Activated CD4-positive, alpha-beta T cell treated with anti-CD3 and anti-CD28 coated beads for 36 hours (primary cell): ENCODE measurements at regions not wholly inside any gene's neighbourhood (a gene's known extent, or its start where the extent isn't known, plus 50 kb on each side); places are given as distances from the start of the nearest gene placed in this dataset.
"Not testable (repeated sequence)": the region's sequence is repeated elsewhere in the genome, so short reads cannot be mapped to it uniquely, and the experiment has no call there.

Experiments used
- ATAC-seq: fragments of 200-7000 bp; cut with Tn5 transposase; one replicate; pipeline ENCODE4 v1.10.0; 2021; ENCODE audit warnings: mild to moderate bottlenecking, moderate library complexity
- CTCF ChIA-PET: fragments of 350-600 bp; sonication (Branson Sonifier 250); formaldehyde crosslinking; loops from one replicate; lab custom pipeline; 2021; ENCODE audit warnings: antibody characterized with exemption; lab: Charles Lee
- POLR2A ChIA-PET: fragments of 350-600 bp; sonication (Branson Sonifier 250); formaldehyde crosslinking; loops from one replicate; lab custom pipeline; 2021; ENCODE audit warnings: antibody characterized with exemption, inconsistent platforms; lab: Charles Lee
- DNase-seq: peaks from one replicate; pipeline ENCODE4 v3.0.0-alpha.2; 2020
- H3K27ac Mint-ChIP-seq: one replicate; pipeline ENCODE4 v1.8.0; 2021; ENCODE audit warnings: mixed read lengths
- H3K27me3 Mint-ChIP-seq: one replicate; pipeline ENCODE4 v1.8.0; 2021; ENCODE audit warnings: mixed read lengths
- H3K36me3 Mint-ChIP-seq: one replicate; pipeline ENCODE4 v1.8.0; 2021; ENCODE audit warnings: low read depth, mixed read lengths
- H3K4me1 Mint-ChIP-seq: one replicate; pipeline ENCODE4 v1.8.0; 2021; ENCODE audit warnings: mixed read lengths
- H3K4me3 Mint-ChIP-seq: one replicate; pipeline ENCODE4 v1.8.0; 2021; ENCODE audit warnings: mild to moderate bottlenecking, moderate library complexity, mixed read lengths
- H3K9me3 Mint-ChIP-seq: one replicate; pipeline ENCODE4 v1.8.0; 2021; ENCODE audit warnings: low read depth, mixed read lengths
- intact Hi-C, 2 experiments: fragments of 100-400 bp; cut with DNase I in 1 of 2; cut with micrococcal nuclease in 1 of 2; formaldehyde crosslinking; loops; one replicate each; pipeline versions ENCODE4 v1.14.2 to v1.15.1; 2022 to 2024; cut with DNase I, micrococcal nuclease

- ATAC-seq = no peak
- H3K4me1 Mint-ChIP-seq = no peaks in the 10 kb centered on the region
- intact Hi-C loops = no loop called here
- no peaks in the 10 kb centered on the region for H3K36me3 Mint-ChIP-seq
- POLR2A ChIA-PET = no interaction called here
- no peak overlapping the region for H3K27ac Mint-ChIP-seq
- H3K4me3 Mint-ChIP-seq = no peak overlapping the region
- CTCF ChIA-PET = interaction anchor here (0.8 kb wide), 1 partner anchor 30 kb away, joined by 4 read pairs; no protein-coding TSS in a partner anchor
- H3K9me3 Mint-ChIP-seq = no peaks in the 10 kb centered on the region
- DNase-seq = no peak
- H3K27me3 Mint-ChIP-seq = peaks cover 17% of the 10 kb centered on the region
Observed at GRCh38 chr15:68493629-68494028, 61.7 kb upstream of the ITGA11 start.

- H3K9me3 Mint-ChIP-seq = no peaks in the 10 kb centered on the region
- ATAC-seq (no peak), DNase-seq (no peak)
- no peak overlapping the region for H3K27ac Mint-ChIP-seq
- ChIA-PET POLR2A (no interaction called here), CTCF (no interaction called here)
- intact Hi-C loops = no loop called here
- no peaks in the 10 kb centered on the region for H3K4me1 Mint-ChIP-seq
- H3K4me3 Mint-ChIP-seq = no peak overlapping the region
- H3K27me3 Mint-ChIP-seq = peaks cover 17% of the 10 kb centered on the region
- no peaks in the 10 kb centered on the region for H3K36me3 Mint-ChIP-seq
Observed at GRCh38 chr15:68494573-68495110, 62.7 kb upstream of the ITGA11 start.

GRCh38 chr15:68495221-68495950 lies 63.4 kb upstream of the ITGA11 start:
- ChIA-PET CTCF (interaction anchor here (0.6 to 1.1 kb wide), 4 partner anchors 12 to 275 kb away, joined by 3 to 4 read pairs (median 3); no protein-coding TSS in a partner anchor), POLR2A (no interaction called here)
- peaks cover 16% of the 10 kb centered on the region for H3K27me3 Mint-ChIP-seq

GRCh38 chr15:68495981-68496705 lies 64.2 kb upstream of the ITGA11 start:
- H3K27me3 Mint-ChIP-seq = peaks cover 11% of the 10 kb centered on the region
- H3K27ac Mint-ChIP-seq = no peak overlapping the region
- H3K4me1 Mint-ChIP-seq = no peaks in the 10 kb centered on the region
- ChIA-PET CTCF (interaction anchor here (0.6 to 1.1 kb wide), 5 partner anchors 13 to 274 kb away, joined by 3 to 4 read pairs (median 3); no protein-coding TSS in a partner anchor), POLR2A (no interaction called here)
- H3K36me3 Mint-ChIP-seq = no peaks in the 10 kb centered on the region
- H3K4me3 Mint-ChIP-seq = no peak overlapping the region
- H3K9me3 Mint-ChIP-seq = no peaks in the 10 kb centered on the region
- no peak for ATAC-seq
- intact Hi-C loops = no loop called here
- DNase-seq = no peak

More at GRCh38 chr15:68495221-68495950, 63.4 kb upstream of the ITGA11 start:
- Mint-ChIP-seq H3K4me3 (no peak overlapping the region), H3K9me3 (no peaks in the 10 kb centered on the region), H3K36me3 (no peaks in the 10 kb centered on the region), H3K27ac (no peak overlapping the region), H3K4me1 (no peaks in the 10 kb centered on the region)
- DNase-seq (no peak), ATAC-seq (no peak)
- intact Hi-C loops = no loop called here

- H3K4me1 Mint-ChIP-seq, intact Hi-C loops, H3K9me3 Mint-ChIP-seq, H3K4me3 Mint-ChIP-seq, POLR2A ChIA-PET, H3K27me3 Mint-ChIP-seq, DNase-seq, H3K27ac Mint-ChIP-seq, ATAC-seq, H3K36me3 Mint-ChIP-seq: not testable (repeated sequence)
- CTCF ChIA-PET = interaction anchor here (0.6 to 0.8 kb wide), 2 partner anchors 17 to 178 kb away, joined by 3 read pairs; no protein-coding TSS in a partner anchor
Observed at GRCh38 chr15:68496751-68497150, 64.8 kb upstream of the ITGA11 start.

DNA sequence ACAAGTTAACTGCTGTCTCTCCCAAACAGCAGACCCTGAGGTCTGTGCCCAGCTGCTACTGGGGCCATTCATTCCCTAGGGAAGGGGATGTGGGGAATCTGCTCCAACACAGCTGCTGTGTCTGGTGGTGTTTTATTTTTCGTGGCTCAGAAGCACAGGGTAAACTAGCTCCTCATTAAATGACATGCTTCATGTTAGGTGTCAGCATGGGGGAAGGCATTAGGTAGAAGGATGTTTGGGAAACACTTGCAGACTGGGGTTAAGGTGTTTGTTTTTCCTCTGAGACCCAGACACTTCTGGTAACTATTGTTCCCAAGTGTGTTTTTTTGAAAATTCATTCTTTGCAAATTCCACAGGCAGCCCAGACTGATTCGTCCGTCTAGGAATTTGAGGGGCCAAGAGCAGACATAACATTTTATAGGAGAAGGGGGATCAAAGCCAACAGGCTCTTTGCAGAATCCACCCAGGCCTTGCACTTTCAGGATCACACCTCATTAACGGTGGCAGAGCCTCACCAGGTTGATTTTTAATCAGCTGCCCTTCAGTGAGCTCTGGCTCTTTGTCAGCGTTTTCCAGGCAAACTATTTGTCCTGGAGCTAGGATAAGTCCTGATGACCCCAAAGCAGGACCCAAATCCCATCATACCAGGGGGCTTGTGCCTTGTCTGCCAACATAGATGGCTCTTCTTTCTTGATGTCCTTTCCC lies 65.4 kb upstream of the ITGA11 start:
- Mint-ChIP-seq H3K27ac (no peak overlapping the region), H3K36me3 (no peaks in the 10 kb centered on the region), H3K4me1 (no peaks in the 10 kb centered on the region), H3K4me3 (no peak overlapping the region), H3K27me3 (peaks cover 8% of the 10 kb centered on the region), H3K9me3 (no peaks in the 10 kb centered on the region)
- POLR2A ChIA-PET = no interaction called here
- CTCF ChIA-PET = interaction anchor here (0.6 to 1.0 kb wide), 3 partner anchors 16 to 191 kb away, joined by 3 to 4 read pairs (median 3); no protein-coding TSS in a partner anchor
- intact Hi-C loops = no loop called here
- DNase-seq = no peak
- no peak for ATAC-seq

- no peaks in the 10 kb centered on the region for H3K36me3 Mint-ChIP-seq
- peaks cover 8% of the 10 kb centered on the region for H3K27me3 Mint-ChIP-seq
- H3K27ac Mint-ChIP-seq = no peak overlapping the region
- POLR2A ChIA-PET = interaction anchor here (0.6 kb wide), 1 partner anchor 1079 kb away, joined by 8 read pairs; no protein-coding TSS in a partner anchor
- intact Hi-C loops = no loop called here
- no peaks in the 10 kb centered on the region for H3K4me1 Mint-ChIP-seq
- no peak for ATAC-seq
- CTCF ChIA-PET = interaction anchor here (1.0 kb wide), 1 partner anchor 192 kb away, joined by 4 read pairs; no protein-coding TSS in a partner anchor
- H3K4me3 Mint-ChIP-seq = no peak overlapping the region
- H3K9me3 Mint-ChIP-seq = no peaks in the 10 kb centered on the region
- no peak for DNase-seq
Observed at GRCh38 chr15:68498076-68498475, 66.1 kb upstream of the ITGA11 start.

GRCh38 chr15:68499620-68500312 lies 67.8 kb upstream of the ITGA11 start:
- ChIA-PET POLR2A (no interaction called here), CTCF (no interaction called here)
- no peaks in the 10 kb centered on the region for H3K36me3 Mint-ChIP-seq
- no peak overlapping the region for H3K27ac Mint-ChIP-seq
- no peak overlapping the region for H3K4me3 Mint-ChIP-seq
- DNase-seq (no peak), ATAC-seq (no peak)
- H3K4me1 Mint-ChIP-seq = peaks cover 4% of the 10 kb centered on the region
- intact Hi-C loops = no loop called here
- H3K9me3 Mint-ChIP-seq = no peaks in the 10 kb centered on the region
- no peaks in the 10 kb centered on the region for H3K27me3 Mint-ChIP-seq

DNA sequence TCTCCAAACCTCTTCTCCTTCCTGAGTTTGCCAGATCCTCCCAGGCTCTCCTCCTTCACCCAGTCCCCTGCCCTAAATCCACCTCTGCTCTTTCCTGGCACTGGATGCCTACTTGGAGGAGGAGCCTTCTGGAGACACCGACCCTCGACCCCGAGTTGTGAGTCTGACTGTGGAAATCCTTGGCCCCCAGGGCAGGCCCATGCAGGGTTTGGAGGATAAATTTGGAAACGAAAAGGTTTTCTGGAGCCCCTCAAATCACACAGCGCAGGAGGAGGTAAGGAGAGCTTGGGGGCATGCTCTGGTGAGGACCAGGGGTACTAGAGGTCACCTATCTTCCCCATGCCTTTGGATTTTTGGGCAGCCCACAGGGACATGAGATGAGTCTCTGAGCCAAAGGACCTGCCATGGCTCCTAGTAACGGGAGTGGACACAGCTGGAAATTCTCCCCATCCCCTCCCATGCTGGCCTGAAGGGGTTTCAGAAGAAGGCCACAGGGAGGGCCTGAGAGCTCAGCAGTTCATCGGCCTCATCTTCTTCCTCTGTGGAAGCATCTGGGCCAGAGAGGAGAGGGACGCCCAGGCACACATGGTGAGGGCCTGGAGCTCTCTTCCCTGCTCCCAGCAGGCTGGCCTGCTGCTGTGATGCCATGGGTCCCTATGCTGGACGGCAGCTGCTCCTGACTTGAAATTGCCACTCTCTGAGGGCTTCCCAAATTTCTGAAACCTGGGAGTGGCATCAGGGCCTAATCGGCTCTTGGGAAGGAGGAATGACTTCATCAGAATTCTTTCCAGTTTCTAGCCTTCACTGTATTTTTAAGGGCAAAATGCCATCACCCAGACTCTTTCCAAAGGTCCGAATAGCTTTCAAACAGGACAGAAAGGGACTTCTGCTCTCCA lies 68.6 kb upstream of the ITGA11 start:
- Mint-ChIP-seq H3K27ac (no peak overlapping the region), H3K4me3 (no peak overlapping the region), H3K4me1 (peaks cover 6% of the 10 kb centered on the region), H3K36me3 (no peaks in the 10 kb centered on the region), H3K9me3 (no peaks in the 10 kb centered on the region), H3K27me3 (peaks cover under 1% of the 10 kb centered on the region)
- DNase-seq = no peak
- intact Hi-C loops = no loop called here
- ATAC-seq = no peak
- ChIA-PET CTCF (no interaction called here), POLR2A (interaction anchor here (0.6 kb wide), 1 partner anchor 362 kb away, joined by 3 read pairs; no protein-coding TSS in a partner anchor)

- Mint-ChIP-seq H3K36me3 (no peaks in the 10 kb centered on the region), H3K4me1 (peaks cover 6% of the 10 kb centered on the region), H3K27ac (no peak overlapping the region), H3K9me3 (no peaks in the 10 kb centered on the region), H3K27me3 (peaks cover 3% of the 10 kb centered on the region), H3K4me3 (no peak overlapping the region)
- ATAC-seq (no peak), DNase-seq (no peak)
- intact Hi-C loops = no loop called here
- ChIA-PET POLR2A (no interaction called here), CTCF (no interaction called here)
Observed at GRCh38 chr15:68501259-68501591, 69.3 kb upstream of the ITGA11 start.
